ENCODE measurements at regions not wholly inside any gene's neighbourhood (a gene's known extent, or its start where the extent isn't known, plus 50 kb on each side); places are given as distances from the start of the nearest gene placed in this dataset.
A peak's percentile ranks its signal among the peaks of the same experiment; 100 is the strongest.

DNA sequence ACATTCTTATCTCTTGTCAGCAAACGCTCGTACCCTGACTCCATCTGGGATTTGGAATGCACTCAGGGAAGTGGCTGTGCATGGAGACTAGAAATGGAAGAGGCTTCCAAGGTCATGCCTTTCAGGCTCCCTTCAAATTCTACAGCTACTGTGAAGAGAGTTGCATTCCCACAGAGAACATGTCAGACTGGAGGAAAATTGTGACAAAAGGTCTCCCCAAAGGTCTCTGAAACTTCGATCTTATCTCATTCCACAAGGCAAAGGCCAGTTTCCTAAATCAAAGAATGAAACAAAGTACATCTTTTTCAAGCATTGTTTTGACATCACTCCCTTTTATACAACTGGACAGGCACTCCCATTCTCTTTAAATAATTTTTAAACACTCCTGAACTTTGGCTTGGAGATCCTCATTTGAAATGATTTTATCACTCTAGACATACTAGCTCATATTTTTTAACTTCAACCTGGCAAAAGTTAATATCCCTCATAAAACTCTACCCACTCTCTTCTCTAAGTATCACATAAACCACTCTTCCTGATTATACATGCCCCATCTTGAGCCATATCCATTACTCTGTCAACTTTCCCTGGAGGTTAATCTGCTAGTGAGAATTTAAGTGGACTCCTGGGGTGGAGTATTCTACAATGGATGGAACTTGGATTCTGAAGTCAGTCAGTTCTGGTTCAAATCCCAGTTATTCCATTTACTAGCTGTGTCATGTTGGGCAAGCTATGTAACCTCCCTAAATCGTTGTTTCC, 218.1 kb upstream of the HMGA2 start:
- peaks cover 12% of the 10 kb centered on the region for H3K4me1 ChIP-seq
- no peaks in the 10 kb centered on the region for H3K36me3 ChIP-seq (replicated peaks in 1 of 2; ENCODE audit: insufficient read depth in 1 of 2, low read depth in 2 of 2)
- TF ChIP-seq, protein P1, sequence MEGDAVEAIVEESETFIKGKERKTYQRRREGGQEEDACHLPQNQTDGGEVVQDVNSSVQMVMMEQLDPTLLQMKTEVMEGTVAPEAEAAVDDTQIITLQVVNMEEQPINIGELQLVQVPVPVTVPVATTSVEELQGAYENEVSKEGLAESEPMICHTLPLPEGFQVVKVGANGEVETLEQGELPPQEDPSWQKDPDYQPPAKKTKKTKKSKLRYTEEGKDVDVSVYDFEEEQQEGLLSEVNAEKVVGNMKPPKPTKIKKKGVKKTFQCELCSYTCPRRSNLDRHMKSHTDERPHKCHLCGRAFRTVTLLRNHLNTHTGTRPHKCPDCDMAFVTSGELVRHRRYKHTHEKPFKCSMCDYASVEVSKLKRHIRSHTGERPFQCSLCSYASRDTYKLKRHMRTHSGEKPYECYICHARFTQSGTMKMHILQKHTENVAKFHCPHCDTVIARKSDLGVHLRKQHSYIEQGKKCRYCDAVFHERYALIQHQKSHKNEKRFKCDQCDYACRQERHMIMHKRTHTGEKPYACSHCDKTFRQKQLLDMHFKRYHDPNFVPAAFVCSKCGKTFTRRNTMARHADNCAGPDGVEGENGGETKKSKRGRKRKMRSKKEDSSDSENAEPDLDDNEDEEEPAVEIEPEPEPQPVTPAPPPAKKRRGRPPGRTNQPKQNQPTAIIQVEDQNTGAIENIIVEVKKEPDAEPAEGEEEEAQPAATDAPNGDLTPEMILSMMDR (IDR thresholded peaks at IDR 0.05), result no peak
- no peak for TF ChIP-seq POLR2A (IDR thresholded peaks at IDR 0.05)
- ATAC-seq (no peak), DNase-seq (no peak)
- H3K27ac ChIP-seq, result no peak overlapping the region
- intact Hi-C loops (cut with DNase I), result no loop called here
- H3K9me3 ChIP-seq, result no peaks in the 10 kb centered on the region
- H3K27me3 ChIP-seq, result no peaks in the 10 kb centered on the region
- WGBS, 2 donors, result 28 to 33% methylated on average over 4 of the region's 4 CpGs
- H3K4me3 ChIP-seq, result no peak overlapping the region

DNA sequence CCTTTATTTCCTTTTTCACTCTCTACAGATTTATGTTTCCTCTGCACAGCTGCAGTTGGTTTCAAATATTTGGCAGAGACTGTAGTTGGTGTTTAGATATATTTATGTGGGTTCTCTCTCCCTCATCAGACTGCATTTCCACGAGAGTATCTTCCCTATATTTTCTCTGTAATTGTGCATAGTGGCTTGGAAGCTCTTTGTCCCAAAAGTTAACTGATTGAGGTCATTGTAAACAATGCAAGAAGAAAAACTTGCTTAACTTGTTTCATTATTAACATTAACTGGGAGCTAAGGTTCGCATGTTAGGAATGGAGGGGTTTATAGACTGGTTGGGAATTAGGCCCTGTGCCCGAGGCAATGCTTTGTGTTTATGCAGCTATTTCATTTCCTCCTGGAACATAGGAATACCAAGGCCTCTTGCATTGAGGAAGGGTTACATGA, 216.9 kb upstream of the HMGA2 start:
- Histone ChIP-seq H3K27ac (peak overlapping the region in 2 of 4 donors; percentile 20 to 27), H3K9me3 (no peaks in the 10 kb centered on the region), H3K4me3 (no peak overlapping the region), H3K36me3 (replicated peaks in 1 of 2; ENCODE audit: insufficient read depth in 1 of 2, low read depth in 2 of 2) (no peaks in the 10 kb centered on the region), H3K4me1 (peaks cover 4% of the 10 kb centered on the region), H3K27me3 (no peaks in the 10 kb centered on the region)
- intact Hi-C loops (cut with DNase I), result no loop called here
- ATAC-seq, result peak; percentile 49
- no peak for TF ChIP-seq POLR2A (IDR thresholded peaks at IDR 0.05)
- TF ChIP-seq, protein P1 (IDR thresholded peaks at IDR 0.05), result no peak
- DNase-seq, result peak in 3 of 4 donors; percentile 10 to 48 (median 24)
- 22 to 24% methylated on average over 3 of the region's 3 CpGs for whole genome bisulfite sequencing, 2 donors

DNA sequence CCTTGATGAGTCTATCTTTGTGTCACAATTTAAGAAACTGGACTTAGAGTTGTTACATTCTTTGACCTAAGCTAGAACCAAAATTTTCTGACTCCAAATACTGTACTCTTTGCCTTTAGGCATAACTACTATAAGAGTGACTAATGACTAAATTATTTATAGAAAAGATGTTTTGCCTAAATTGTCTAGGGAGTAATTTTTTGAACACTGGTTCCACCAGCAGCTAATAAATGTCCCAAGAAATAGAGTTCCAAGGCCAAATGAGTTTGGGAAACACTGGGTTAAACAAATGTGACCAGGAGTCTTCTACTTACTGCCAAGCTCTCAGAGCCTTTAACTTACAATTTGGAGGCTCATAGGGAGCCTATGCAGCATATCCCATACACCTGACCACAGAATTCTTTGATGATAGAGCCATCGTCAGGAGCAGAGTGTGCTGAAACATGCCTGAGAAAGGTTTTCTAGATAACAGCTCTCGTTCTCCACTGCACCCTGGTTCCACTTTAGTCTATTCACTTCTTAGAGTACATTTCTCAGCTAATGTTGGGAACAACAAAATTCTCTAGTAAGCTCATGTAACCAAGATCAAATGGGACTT, 215.9 kb upstream of the HMGA2 start:
- TF ChIP-seq, protein P1 (IDR thresholded peaks at IDR 0.05), result no peak
- no peak for TF ChIP-seq POLR2A (IDR thresholded peaks at IDR 0.05)
- DNase-seq, result no peak
- ATAC-seq, result no peak
- Histone ChIP-seq H3K9me3 (no peaks in the 10 kb centered on the region), H3K4me1 (no peaks in the 10 kb centered on the region), H3K27ac (no peak overlapping the region), H3K36me3 (replicated peaks in 1 of 2; ENCODE audit: insufficient read depth in 1 of 2, low read depth in 2 of 2) (no peaks in the 10 kb centered on the region), H3K27me3 (no peaks in the 10 kb centered on the region), H3K4me3 (no peak overlapping the region)
- intact Hi-C loops (cut with DNase I), result no loop called here
- WGBS, 2 donors, result 72 to 74% methylated on average over 2 of the region's 2 CpGs

DNA sequence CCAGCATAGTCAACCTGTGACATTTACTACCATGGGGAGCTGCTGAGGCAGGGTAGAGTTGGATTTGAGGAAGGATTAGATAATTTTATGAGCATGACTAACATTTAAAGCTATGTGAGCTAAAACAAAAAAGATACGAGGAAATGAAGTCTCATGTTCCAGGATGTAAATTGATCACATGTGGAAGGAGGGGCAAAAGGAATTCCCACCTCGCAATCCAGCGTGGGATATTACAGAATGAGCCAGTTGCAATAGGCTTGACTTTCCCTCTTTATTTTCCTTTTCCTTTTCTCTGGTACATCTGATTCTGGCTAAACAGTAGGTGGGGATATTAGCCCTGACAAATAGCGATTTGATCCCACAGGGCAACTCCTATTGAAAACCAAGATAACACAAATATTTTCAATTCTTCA, 214.9 kb upstream of the HMGA2 start:
- WGBS, 2 donors, result 57 to 70% methylated on average over 4 of the region's 4 CpGs
- no peak for ATAC-seq

More for the DNA sequence above, 214.9 kb upstream of the HMGA2 start:
- no peak overlapping the region for H3K27ac ChIP-seq
- H3K27me3 ChIP-seq, result no peaks in the 10 kb centered on the region
- H3K4me1 ChIP-seq, result no peaks in the 10 kb centered on the region
- no peak for DNase-seq
- H3K36me3 ChIP-seq (replicated peaks in 1 of 2; ENCODE audit: insufficient read depth in 1 of 2, low read depth in 2 of 2), result no peaks in the 10 kb centered on the region
- TF ChIP-seq POLR2A (IDR thresholded peaks at IDR 0.05), result no peak
- TF ChIP-seq, protein P1 (IDR thresholded peaks at IDR 0.05), result no peak
- H3K9me3 ChIP-seq, result no peaks in the 10 kb centered on the region
- intact Hi-C loops (cut with DNase I), result no loop called here
- no peak overlapping the region for H3K4me3 ChIP-seq

Measured in body of pancreas (tissue), 4 donors.